Breast epithelium (tissue), 4 donors: ENCODE measurements at regions not wholly inside any gene's neighbourhood (a gene's known extent, or its start where the extent isn't known, plus 50 kb on each side); places are given as distances from the start of the nearest gene placed in this dataset.

Experiments used
- DNase-seq, 2 donors: peaks; one replicate each; pipeline ENCODE4 v3.0.0-alpha.2; 2019; ENCODE audit warnings: low spot score in 2 of 2
- H3K27ac ChIP-seq, 2 donors: fragments of 200-600 bp; sonication (generic) in 1 of 2; one replicate each; pipeline ENCODE4 v1.5.1; 2016 to 2019; ENCODE audit warnings: mild to moderate bottlenecking in 1 of 2
- H3K27me3 ChIP-seq, 2 donors: fragments of 200-600 bp; sonication (generic) in 1 of 2; one replicate each; pipeline versions ENCODE4 v1.5.1 to v1.6.0; 2017 to 2019; ENCODE audit warnings: control low read depth in 1 of 2, mild to moderate bottlenecking in 1 of 2
- H3K36me3 ChIP-seq: fragments of 200-600 bp; one replicate; pipeline ENCODE4 v1.5.1; 2019
- H3K4me1 ChIP-seq, 2 donors: fragments of 200-600 bp; sonication (generic); one replicate each; pipeline ENCODE4 v1.5.1; 2016 to 2019; ENCODE audit warnings: control low read depth in 1 of 2
- H3K4me3 ChIP-seq, 3 donors: fragments of 200-600 bp; sonication (generic); 1 replicate in 2 of 3; 2 replicates in 1 of 3; pipeline ENCODE4 v1.5.1; 2016 to 2019; ENCODE audit warnings: mild to moderate bottlenecking in 3 of 3, moderate library complexity in 2 of 3
- H3K9me3 ChIP-seq, 2 donors: fragments of 200-600 bp; sonication (generic) in 1 of 2; one replicate each; pipeline ENCODE4 v1.5.1; 2016 to 2019; ENCODE audit warnings: control low read depth in 1 of 2
- CTCF ChIP-seq, 3 donors: fragments of 450-650 bp; IDR thresholded peaks; one replicate each; pipeline ENCODE4 v1.5.1; 2016 to 2017; ENCODE audit warnings: antibody characterized with exemption in 3 of 3, mild to moderate bottlenecking in 3 of 3, moderate library complexity in 3 of 3
- POLR2A ChIP-seq: fragments of 450-650 bp; IDR thresholded peaks from one replicate; pipeline ENCODE4 v1.6.1; 2016; ENCODE audit warnings: antibody characterized with exemption, mild to moderate bottlenecking, moderate library complexity
- POLR2AphosphoS5 ChIP-seq, 3 donors: sonication (generic); formaldehyde crosslinking; IDR thresholded peaks; one replicate each; pipeline ENCODE4 v1.6.1; 2017; ENCODE audit warnings: antibody characterized with exemption in 3 of 3
- intact Hi-C: fragments of 100-400 bp; cut with DNase I; formaldehyde crosslinking; loops from one replicate; pipeline ENCODE4 v1.15.1; 2023; ENCODE audit warnings: low total_unique reads

- Histone ChIP-seq H3K36me3 (no peaks in the 10 kb centered on the region), H3K4me1 (no peaks in the 10 kb centered on the region), H3K9me3 (peaks cover 4 to 9% of the 10 kb centered on the region in 2 donors), H3K27ac (no peak overlapping the region), H3K4me3 (no peak overlapping the region), H3K27me3 (no peaks in the 10 kb centered on the region)
- intact Hi-C loops = no loop called here
- no peak for TF ChIP-seq POLR2A
- no peak for TF ChIP-seq CTCF (IDR thresholded peaks at IDR 0.05)
- TF ChIP-seq POLR2AphosphoS5 (IDR thresholded peaks at IDR 0.05) = no peak
- DNase-seq = no peak
Measured at GRCh38 chr12:47602325-47602724, 103.5 kb downstream of the RPAP3 start.

- H3K4me3 ChIP-seq = no peak overlapping the region
- DNase-seq = no peak
- no peaks in the 10 kb centered on the region for H3K27me3 ChIP-seq
- no peak for TF ChIP-seq POLR2AphosphoS5 (IDR thresholded peaks at IDR 0.05)
- peaks cover 0 to 9% of the 10 kb centered on the region in 2 donors for H3K9me3 ChIP-seq
- no peaks in the 10 kb centered on the region for H3K36me3 ChIP-seq
- intact Hi-C loops = no loop called here
- no peak overlapping the region for H3K27ac ChIP-seq
- H3K4me1 ChIP-seq = no peaks in the 10 kb centered on the region
Measured at GRCh38 chr12:47601071-47601470, 104.8 kb downstream of the RPAP3 start.

GRCh38 chr12:47591795-47592194, 114.0 kb downstream of the RPAP3 start:
- H3K4me1 ChIP-seq = peaks cover 0 to 9% of the 10 kb centered on the region in 2 donors
- intact Hi-C loops = no loop called here
- H3K27ac ChIP-seq = peak overlapping the region in 1 of 2 donors; percentile 76
- DNase-seq = no peak
- TF ChIP-seq POLR2AphosphoS5 (IDR thresholded peaks at IDR 0.05) (no peak), CTCF (IDR thresholded peaks at IDR 0.05) (no peak), POLR2A (no peak)
- no peaks in the 10 kb centered on the region for H3K36me3 ChIP-seq
- H3K4me3 ChIP-seq = no peak overlapping the region
- H3K27me3 ChIP-seq = no peaks in the 10 kb centered on the region
- no peaks in the 10 kb centered on the region for H3K9me3 ChIP-seq

- Histone ChIP-seq H3K27ac (peak overlapping the region in 1 of 2 donors; percentile 76), H3K27me3 (no peaks in the 10 kb centered on the region), H3K36me3 (no peaks in the 10 kb centered on the region), H3K9me3 (no peaks in the 10 kb centered on the region), H3K4me1 (peaks cover 0 to 9% of the 10 kb centered on the region in 2 donors), H3K4me3 (no peak overlapping the region)
- TF ChIP-seq POLR2AphosphoS5 (IDR thresholded peaks at IDR 0.05) (no peak), CTCF (IDR thresholded peaks at IDR 0.05) (no peak), POLR2A (no peak)
- DNase-seq = no peak
- intact Hi-C loops = no loop called here
Measured at GRCh38 chr12:47591361-47591791, 114.5 kb downstream of the RPAP3 start.

- no peak overlapping the region for H3K4me3 ChIP-seq
- intact Hi-C loops = no loop called here
Measured at GRCh38 chr12:47590771-47591360, 115.0 kb downstream of the RPAP3 start.

More at GRCh38 chr12:47590771-47591360, 115.0 kb downstream of the RPAP3 start:
- no peaks in the 10 kb centered on the region for H3K27me3 ChIP-seq
- no peak for TF ChIP-seq CTCF (IDR thresholded peaks at IDR 0.05)
- TF ChIP-seq POLR2AphosphoS5 (IDR thresholded peaks at IDR 0.05) = no peak
- no peak for TF ChIP-seq POLR2A
- H3K27ac ChIP-seq = peak overlapping the region in 1 of 2 donors; percentile 76
- DNase-seq = no peak
- H3K9me3 ChIP-seq = no peaks in the 10 kb centered on the region
- H3K4me1 ChIP-seq = peaks cover 0 to 9% of the 10 kb centered on the region in 2 donors
- H3K36me3 ChIP-seq = no peaks in the 10 kb centered on the region
